WTC11 (cell line): ENCODE measurements at regions not wholly inside any gene's neighbourhood (a gene's known extent, or its start where the extent isn't known, plus 50 kb on each side); places are given as distances from the start of the nearest gene placed in this dataset.

ENCODE experiments used
- ATAC-seq: fragments of 200-7000 bp; cut with Tn5 transposase; 2 replicates; pipeline ENCODE4 v1.10.0; 2021; ENCODE audit warnings: mild to moderate bottlenecking, moderate library complexity
- CTCF ChIA-PET: fragments of 300-600 bp; sonication (Branson Sonifier 250); formaldehyde crosslinking; loops from one replicate; lab custom pipeline; 2021; ENCODE audit warnings: antibody characterized with exemption; lab: Charles Lee
- POLR2A ChIA-PET: fragments of 350-600 bp; sonication (Branson Sonifier 250); formaldehyde crosslinking; loops from one replicate; lab custom pipeline; 2021; ENCODE audit warnings: antibody characterized with exemption; lab: Charles Lee
- DNase-seq: peaks from one replicate; pipeline ENCODE4 v3.0.0; 2021; ENCODE audit warnings: low spot score
- H3K27ac Mint-ChIP-seq: 2 replicates; pipeline ENCODE4 v1.8.0; 2021; ENCODE audit warnings: mixed read lengths
- H3K27me3 Mint-ChIP-seq: 2 replicates; pipeline ENCODE4 v1.8.0; 2021; ENCODE audit warnings: low read depth, mild to moderate bottlenecking, moderate library complexity, mixed read lengths
- H3K36me3 Mint-ChIP-seq: 2 replicates; pipeline ENCODE4 v1.8.0; 2021; ENCODE audit warnings: mixed read lengths
- H3K4me1 Mint-ChIP-seq: 2 replicates; pipeline ENCODE4 v1.8.0; 2022; ENCODE audit warnings: mixed read lengths
- H3K4me3 Mint-ChIP-seq: 2 replicates; pipeline ENCODE4 v1.8.0; 2021; ENCODE audit warnings: mild to moderate bottlenecking, moderate library complexity, mixed read lengths
- H3K9me3 Mint-ChIP-seq: 2 replicates; pipeline ENCODE4 v1.8.0; 2021; ENCODE audit warnings: mixed read lengths
- ARID4B ChIP-seq: sonication (generic); formaldehyde crosslinking; IDR thresholded peaks from 2 replicates; pipeline ENCODE4 v1.8.0; 2023; ENCODE audit warnings: missing genetic modification reagents, mild to moderate bottlenecking, borderline replicate concordance
- CTCF ChIP-seq: fragments of 200-600 bp; IDR thresholded peaks from 2 replicates; pipeline ENCODE4 v1.8.0; 2022; ENCODE audit warnings: antibody characterized with exemption
- ELF4 ChIP-seq: sonication (generic); formaldehyde crosslinking; IDR thresholded peaks from 2 replicates; pipeline ENCODE4 v1.8.1; 2022; ENCODE audit warnings: low read depth, mild to moderate bottlenecking, moderate library complexity, missing genetic modification reagents
- ESRRA ChIP-seq: sonication (generic); formaldehyde crosslinking; IDR thresholded peaks from 2 replicates; pipeline ENCODE4 v1.8.1; 2022; ENCODE audit warnings: mild to moderate bottlenecking, missing genetic modification reagents, borderline replicate concordance
- GABPB1 ChIP-seq: sonication (generic); formaldehyde crosslinking; IDR thresholded peaks from 2 replicates; pipeline ENCODE4 v1.8.1; 2023; ENCODE audit warnings: mild to moderate bottlenecking, missing genetic modification reagents
- HMGA2 ChIP-seq: fragments of 250-450 bp; sonication (Bioruptor Pico); IDR thresholded peaks from 2 replicates; pipeline ENCODE4 v1.4.0; 2021; ENCODE audit warnings: mild to moderate bottlenecking, moderate library complexity
- HMGXB4 ChIP-seq: sonication (generic); formaldehyde crosslinking; IDR thresholded peaks from 2 replicates; pipeline ENCODE4 v1.8.1; 2023; ENCODE audit warnings: mild to moderate bottlenecking, moderate library complexity, missing genetic modification reagents
- KAT7 ChIP-seq: sonication (generic); formaldehyde crosslinking; IDR thresholded peaks from 2 replicates; pipeline ENCODE4 v1.8.1; 2023; ENCODE audit warnings: missing genetic modification reagents, mild to moderate bottlenecking, borderline replicate concordance
- MXD4 ChIP-seq: fragments of 250-450 bp; sonication (Bioruptor Pico); IDR thresholded peaks from 2 replicates; pipeline ENCODE4 v1.8.0; 2021; ENCODE audit warnings: mild to moderate bottlenecking, moderate library complexity, borderline replicate concordance
- NR2C2 ChIP-seq: sonication (generic); formaldehyde crosslinking; IDR thresholded peaks from 2 replicates; pipeline ENCODE4 v1.8.0; 2022; ENCODE audit warnings: mild to moderate bottlenecking, missing genetic modification reagents
- RORB ChIP-seq: fragments of 250-450 bp; sonication (Bioruptor Pico); IDR thresholded peaks from 2 replicates; pipeline ENCODE4 v1.9.0; 2021; ENCODE audit warnings: mild to moderate bottlenecking
- SMAD3 ChIP-seq: sonication (generic); formaldehyde crosslinking; IDR thresholded peaks from 2 replicates; pipeline ENCODE4 v1.8.0; 2022; ENCODE audit warnings: missing genetic modification reagents, mild to moderate bottlenecking, borderline replicate concordance
- SMAD4 ChIP-seq: sonication (generic); formaldehyde crosslinking; IDR thresholded peaks from 2 replicates; pipeline ENCODE4 v1.8.0; 2022; ENCODE audit warnings: mild to moderate bottlenecking, missing genetic modification reagents
- SP1 ChIP-seq: sonication (generic); formaldehyde crosslinking; conservative IDR thresholded peaks from 2 replicates; pipeline ENCODE4 v1.8.1; 2022; ENCODE audit warnings: missing genetic modification reagents
- TP53 ChIP-seq: sonication (generic); formaldehyde crosslinking; IDR thresholded peaks from 2 replicates; pipeline ENCODE4 v1.8.1; 2023; ENCODE audit warnings: mild to moderate bottlenecking, missing genetic modification reagents
- ZBTB21 ChIP-seq: sonication (generic); formaldehyde crosslinking; IDR thresholded peaks from 2 replicates; pipeline ENCODE4 v1.8.1; 2023; ENCODE audit warnings: mild to moderate bottlenecking, missing genetic modification reagents, borderline replicate concordance
- ZMAT4 ChIP-seq: fragments of 250-450 bp; sonication (Bioruptor Pico); IDR thresholded peaks from 2 replicates; pipeline ENCODE4 v1.9.0; 2021; ENCODE audit warnings: mild to moderate bottlenecking
- ZNF121 ChIP-seq: sonication (generic); formaldehyde crosslinking; IDR thresholded peaks from 2 replicates; pipeline ENCODE4 v1.8.0; 2023; ENCODE audit warnings: missing genetic modification reagents
- ZNF219 ChIP-seq: sonication (generic); formaldehyde crosslinking; IDR thresholded peaks from 2 replicates; pipeline ENCODE4 v1.8.0; 2023; ENCODE audit warnings: missing genetic modification reagents, mild to moderate bottlenecking, borderline replicate concordance
- ZNF512 ChIP-seq: sonication (generic); formaldehyde crosslinking; IDR thresholded peaks from 2 replicates; pipeline ENCODE4 v1.8.1; 2022; ENCODE audit warnings: missing genetic modification reagents, borderline replicate concordance
- ZNF532 ChIP-seq: fragments of 250-450 bp; sonication (Bioruptor Pico); IDR thresholded peaks from 2 replicates; pipeline ENCODE4 v1.9.0; 2021; ENCODE audit warnings: mild to moderate bottlenecking, borderline replicate concordance

GRCh38 chr3:1594940-1595339 lies 502.1 kb downstream of the CNTN6 start (continued):
- TF ChIP-seq ARID4B (CRISPR knock-in tag) (no peak), ELF4 (CRISPR knock-in tag) (no peak), GABPB1 (no peak), ZNF512 (CRISPR knock-in tag) (no peak), TP53 (no peak)

GRCh38 chr3:1600206-1600605 lies 498.5 kb upstream of the CNTN4 start:
- ChIA-PET POLR2A (no interaction called here), CTCF (no interaction called here)
- no peak for TF ChIP-seq SMAD4 (CRISPR knock-in tag)
- TF ChIP-seq CTCF: no peak
- no peak for TF ChIP-seq HMGA2 (CRISPR knock-in tag)
- TF ChIP-seq KAT7 (CRISPR knock-in tag): no peak
- no peak for TF ChIP-seq ZMAT4
- TF ChIP-seq ZBTB21 (CRISPR knock-in tag): no peak
- no peak for TF ChIP-seq SP1 (CRISPR knock-in tag)
- TF ChIP-seq ZNF219 (CRISPR knock-in tag): no peak
- TF ChIP-seq ZNF532: no peak
- no peak for TF ChIP-seq SMAD3 (CRISPR knock-in tag)
- no peak for TF ChIP-seq ZNF121 (CRISPR knock-in tag)
- TF ChIP-seq RORB: no peak
- no peak for TF ChIP-seq MXD4 (CRISPR knock-in tag)
- TF ChIP-seq HMGXB4 (CRISPR knock-in tag): no peak
- no peak for TF ChIP-seq NR2C2
- TF ChIP-seq ESRRA (CRISPR knock-in tag): no peak
- no peak overlapping the region for H3K27ac Mint-ChIP-seq
- DNase-seq: no peak
- no peak for ATAC-seq
- H3K4me1 Mint-ChIP-seq: no peaks in the 10 kb centered on the region
- H3K27me3 Mint-ChIP-seq: no peaks in the 10 kb centered on the region
- H3K4me3 Mint-ChIP-seq: no peak overlapping the region
- H3K36me3 Mint-ChIP-seq: peaks cover 53% of the 10 kb centered on the region
- peaks cover 69% of the 10 kb centered on the region for H3K9me3 Mint-ChIP-seq
